Astrocyte (in vitro differentiated cells and primary cell): ENCODE measurements at regions not wholly inside any gene's neighbourhood (a gene's known extent, or its start where the extent isn't known, plus 50 kb on each side); places are given as distances from the start of the nearest gene placed in this dataset.

ENCODE experiments used
- DNase-seq: peaks from one replicate; pipeline ENCODE4 v3.0.0-alpha.2; 2010; ENCODE audit warnings: low read depth
- FAIRE-seq: peaks from 2 replicates; lab custom pipeline; 2011; peaks lifted over from hg19 to GRCh38; lab: Jason Lieb, UNC
- H2AFZ ChIP-seq: 2 replicates; pipeline ENCODE4 v1.6.0; 2012; ENCODE audit warnings: low read depth, low read length, inconsistent platforms
- H3K27ac ChIP-seq: 2 replicates; pipeline ENCODE4 v1.5.1; 2011; ENCODE audit warnings: low read depth, low read length, inconsistent platforms
- H3K27me3 ChIP-seq: 2 replicates; pipeline ENCODE4 v1.6.0; 2011; ENCODE audit warnings: low read length, inconsistent platforms; ENCODE audit not compliant: insufficient read depth
- H3K36me3 ChIP-seq: 2 replicates; pipeline ENCODE4 v1.5.1; 2011; ENCODE audit warnings: low read length, inconsistent platforms; ENCODE audit not compliant: insufficient read depth
- H3K4me1 ChIP-seq: 2 replicates; pipeline ENCODE4 v1.5.1; 2011; ENCODE audit warnings: low read length, inconsistent platforms; ENCODE audit not compliant: insufficient read depth
- H3K4me2 ChIP-seq: 2 replicates; pipeline ENCODE4 v1.6.0; 2012; ENCODE audit warnings: low read length, inconsistent platforms
- H3K4me3 ChIP-seq: 2 replicates; pipeline ENCODE4 v1.5.1; 2011; ENCODE audit warnings: low read depth, mild to moderate bottlenecking, low read length, inconsistent platforms; ENCODE audit not compliant: insufficient read depth
- H3K79me2 ChIP-seq: 2 replicates; pipeline ENCODE4 v1.6.0; 2012; ENCODE audit warnings: mild to moderate bottlenecking, low read length, inconsistent platforms; ENCODE audit not compliant: insufficient read depth
- H3K9ac ChIP-seq: 2 replicates; pipeline ENCODE4 v1.6.0; 2012; ENCODE audit warnings: mild to moderate bottlenecking, low read length, inconsistent platforms
- H3K9me3 ChIP-seq: 2 replicates; pipeline ENCODE4 v1.5.1; 2012; ENCODE audit warnings: low read depth, mild to moderate bottlenecking, low read length, inconsistent platforms; ENCODE audit not compliant: insufficient read depth
- H4K20me1 ChIP-seq: 2 replicates; pipeline ENCODE4 v1.6.0; 2012; ENCODE audit warnings: low read length, inconsistent platforms; ENCODE audit not compliant: insufficient read depth
- H3K27ac Mint-ChIP-seq: one replicate; pipeline ENCODE4 v1.8.0; 2021; ENCODE audit warnings: mild to moderate bottlenecking, mixed read lengths; ENCODE audit not compliant: unreplicated experiment
- H3K27me3 Mint-ChIP-seq: one replicate; pipeline ENCODE4 v1.8.0; 2021; ENCODE audit warnings: low read depth, mixed read lengths; ENCODE audit not compliant: unreplicated experiment
- H3K36me3 Mint-ChIP-seq: one replicate; pipeline ENCODE4 v1.8.0; 2021; ENCODE audit warnings: low read depth, mixed read lengths; ENCODE audit not compliant: unreplicated experiment
- H3K4me1 Mint-ChIP-seq: one replicate; pipeline ENCODE4 v1.8.0; 2021; ENCODE audit warnings: low read depth, mixed read lengths; ENCODE audit not compliant: unreplicated experiment
- H3K4me3 Mint-ChIP-seq: one replicate; pipeline ENCODE4 v1.8.0; 2021; ENCODE audit warnings: mild to moderate bottlenecking, moderate library complexity, mixed read lengths; ENCODE audit not compliant: unreplicated experiment
- H3K9me3 Mint-ChIP-seq: one replicate; pipeline ENCODE4 v1.8.0; 2021; ENCODE audit warnings: mild to moderate bottlenecking, mixed read lengths; ENCODE audit not compliant: unreplicated experiment
- CTCF ChIP-seq: IDR thresholded peaks from 2 replicates; pipeline ENCODE4 v1.5.1; 2011; ENCODE audit warnings: low read depth, mild to moderate bottlenecking, inconsistent platforms, low read length, moderate library complexity; ENCODE audit not compliant: insufficient read depth
- EZH2 ChIP-seq: IDR thresholded peaks from 2 replicates; pipeline ENCODE4 v1.6.1; 2012; ENCODE audit warnings: mild to moderate bottlenecking, low read length, inconsistent platforms; ENCODE audit not compliant: insufficient read depth

GRCh38 chr20:59425572-59425971 lies 125.2 kb downstream of the EDN3 start:
- no peak overlapping the region for H3K27ac Mint-ChIP-seq
- TF ChIP-seq EZH2 (no peak), CTCF (no peak)
- no peak overlapping the region for H3K4me3 Mint-ChIP-seq
- DNase-seq = no peak
- H3K27ac ChIP-seq = no peak overlapping the region
- no peak overlapping the region for H3K9ac ChIP-seq
- no peak overlapping the region for H3K4me2 ChIP-seq
- no peaks in the 10 kb centered on the region for H3K36me3 Mint-ChIP-seq
- H3K27me3 ChIP-seq = no peaks in the 10 kb centered on the region
- no peaks in the 10 kb centered on the region for H3K79me2 ChIP-seq
- H4K20me1 ChIP-seq = no peaks in the 10 kb centered on the region
- H3K4me1 ChIP-seq = no peaks in the 10 kb centered on the region
- peaks cover 2% of the 10 kb centered on the region for H3K9me3 Mint-ChIP-seq
- no peak for FAIRE-seq
- peaks cover 19% of the 10 kb centered on the region for H3K27me3 Mint-ChIP-seq
- H3K4me3 ChIP-seq = no peak overlapping the region
- H3K4me1 Mint-ChIP-seq = no peaks in the 10 kb centered on the region
- no peaks in the 10 kb centered on the region for H3K36me3 ChIP-seq
- H3K9me3 ChIP-seq = peaks cover 11% of the 10 kb centered on the region
- no peak overlapping the region for H2AFZ ChIP-seq

- H3K9me3 Mint-ChIP-seq = peaks cover 2% of the 10 kb centered on the region
Observed at GRCh38 chr20:59428006-59428405, 127.6 kb downstream of the EDN3 start.

More at GRCh38 chr20:59428006-59428405, 127.6 kb downstream of the EDN3 start:
- H3K27ac Mint-ChIP-seq = no peak overlapping the region
- no peak overlapping the region for H3K4me3 ChIP-seq
- TF ChIP-seq EZH2 (no peak), CTCF (no peak)
- H3K9ac ChIP-seq = no peak overlapping the region
- DNase-seq (no peak), FAIRE-seq (no peak)
- no peaks in the 10 kb centered on the region for H3K36me3 ChIP-seq
- no peak overlapping the region for H2AFZ ChIP-seq
- no peaks in the 10 kb centered on the region for H3K4me1 ChIP-seq
- H3K79me2 ChIP-seq = no peaks in the 10 kb centered on the region
- H3K27ac ChIP-seq = no peak overlapping the region
- no peaks in the 10 kb centered on the region for H3K27me3 ChIP-seq
- H3K27me3 Mint-ChIP-seq = peaks cover 21% of the 10 kb centered on the region
- H3K4me3 Mint-ChIP-seq = no peak overlapping the region
- peaks cover 11% of the 10 kb centered on the region for H3K9me3 ChIP-seq
- H3K4me1 Mint-ChIP-seq = no peaks in the 10 kb centered on the region
- H4K20me1 ChIP-seq = no peaks in the 10 kb centered on the region
- no peak overlapping the region for H3K4me2 ChIP-seq
- no peaks in the 10 kb centered on the region for H3K36me3 Mint-ChIP-seq
